HFF-Myc (cell line): ENCODE measurements at regions not wholly inside any gene's neighbourhood (a gene's known extent, or its start where the extent isn't known, plus 50 kb on each side); places are given as distances from the start of the nearest gene placed in this dataset.

ENCODE experiments used
- DNase-seq: peaks from one replicate; pipeline ENCODE4 v3.0.0-alpha.2; 2011; ENCODE audit warnings: low read depth; ENCODE audit errors: extremely low read depth
- H3K4me3 ChIP-seq: replicated peaks from 2 replicates; pipeline ENCODE4 v1.5.1; 2011; ENCODE audit warnings: low read depth, mild to moderate bottlenecking, control low read depth, low read length
- TF ChIP-seq, protein P1 (sequence below): IDR thresholded peaks from 2 replicates; pipeline ENCODE4 v1.5.1; 2012; ENCODE audit warnings: mild to moderate bottlenecking, low read depth, low read length, control low read depth; ENCODE audit errors: missing control alignments

DNA sequence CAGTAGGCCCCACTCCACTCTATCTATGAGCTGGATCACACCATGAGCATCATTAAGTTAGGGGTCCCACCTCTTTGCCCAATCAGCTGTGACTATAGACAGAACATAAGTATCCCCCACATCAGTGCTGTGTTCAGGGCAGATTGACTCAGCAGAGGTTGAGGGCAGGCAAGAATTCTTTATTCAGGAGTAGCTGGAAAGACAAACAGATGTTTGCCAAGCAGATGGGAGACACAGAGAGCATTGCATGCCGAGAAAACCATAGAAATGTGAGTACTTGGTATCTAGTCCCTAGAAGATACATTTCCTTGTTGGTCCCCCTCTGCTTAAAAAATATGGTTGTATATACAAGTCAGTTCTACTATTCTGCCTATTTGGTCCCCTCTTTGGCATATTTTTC lies 440.8 kb downstream of the RAP2B start:
- DNase-seq, result no peak
- no peak overlapping the region for H3K4me3 ChIP-seq
- TF ChIP-seq, protein P1, sequence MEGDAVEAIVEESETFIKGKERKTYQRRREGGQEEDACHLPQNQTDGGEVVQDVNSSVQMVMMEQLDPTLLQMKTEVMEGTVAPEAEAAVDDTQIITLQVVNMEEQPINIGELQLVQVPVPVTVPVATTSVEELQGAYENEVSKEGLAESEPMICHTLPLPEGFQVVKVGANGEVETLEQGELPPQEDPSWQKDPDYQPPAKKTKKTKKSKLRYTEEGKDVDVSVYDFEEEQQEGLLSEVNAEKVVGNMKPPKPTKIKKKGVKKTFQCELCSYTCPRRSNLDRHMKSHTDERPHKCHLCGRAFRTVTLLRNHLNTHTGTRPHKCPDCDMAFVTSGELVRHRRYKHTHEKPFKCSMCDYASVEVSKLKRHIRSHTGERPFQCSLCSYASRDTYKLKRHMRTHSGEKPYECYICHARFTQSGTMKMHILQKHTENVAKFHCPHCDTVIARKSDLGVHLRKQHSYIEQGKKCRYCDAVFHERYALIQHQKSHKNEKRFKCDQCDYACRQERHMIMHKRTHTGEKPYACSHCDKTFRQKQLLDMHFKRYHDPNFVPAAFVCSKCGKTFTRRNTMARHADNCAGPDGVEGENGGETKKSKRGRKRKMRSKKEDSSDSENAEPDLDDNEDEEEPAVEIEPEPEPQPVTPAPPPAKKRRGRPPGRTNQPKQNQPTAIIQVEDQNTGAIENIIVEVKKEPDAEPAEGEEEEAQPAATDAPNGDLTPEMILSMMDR, result no peak

DNA sequence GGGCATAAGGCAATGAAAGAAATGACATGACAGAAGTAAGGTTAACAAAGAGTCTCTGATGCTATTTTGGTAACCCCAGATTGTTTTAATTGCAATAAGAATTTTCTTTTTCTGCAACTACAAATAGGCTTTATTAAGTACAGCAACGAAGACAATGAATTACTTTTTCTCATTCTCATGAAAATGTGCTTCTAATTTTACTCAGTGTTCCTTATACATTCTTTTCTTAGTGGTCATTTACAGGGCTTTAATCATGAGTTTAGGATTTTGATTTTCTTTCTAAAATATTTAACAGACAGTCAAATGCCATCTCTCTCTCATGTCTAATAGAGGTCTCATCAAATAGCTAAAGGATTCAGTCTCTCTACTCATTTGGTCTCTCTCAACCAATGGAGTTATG lies 452.1 kb downstream of the RAP2B start:
- DNase-seq, result no peak

DNA sequence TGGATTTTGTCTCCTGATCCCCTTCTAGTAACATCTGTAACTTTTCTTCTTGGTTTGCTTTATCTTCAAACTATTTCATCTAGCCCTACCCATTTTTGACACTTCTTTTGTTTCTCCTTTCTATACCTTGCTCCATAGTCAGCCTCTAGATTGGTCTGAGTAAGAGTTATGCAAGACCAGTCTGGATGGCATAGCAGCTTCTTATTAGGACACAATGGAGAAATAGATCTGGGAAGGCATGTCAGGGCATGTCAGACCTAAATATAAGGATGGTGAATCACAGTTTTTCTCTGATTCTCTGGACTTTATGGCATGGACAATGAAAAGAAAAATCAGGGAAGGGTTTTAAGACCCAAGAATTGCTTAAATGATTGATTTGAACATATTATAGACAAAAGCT lies 452.5 kb downstream of the RAP2B start:
- TF ChIP-seq, protein P1, result no peak
- no peak overlapping the region for H3K4me3 ChIP-seq
- DNase-seq, result peak; percentile 69

More for the DNA sequence above, 452.1 kb downstream of the RAP2B start:
- TF ChIP-seq, protein P1, result no peak
- no peak overlapping the region for H3K4me3 ChIP-seq

DNA sequence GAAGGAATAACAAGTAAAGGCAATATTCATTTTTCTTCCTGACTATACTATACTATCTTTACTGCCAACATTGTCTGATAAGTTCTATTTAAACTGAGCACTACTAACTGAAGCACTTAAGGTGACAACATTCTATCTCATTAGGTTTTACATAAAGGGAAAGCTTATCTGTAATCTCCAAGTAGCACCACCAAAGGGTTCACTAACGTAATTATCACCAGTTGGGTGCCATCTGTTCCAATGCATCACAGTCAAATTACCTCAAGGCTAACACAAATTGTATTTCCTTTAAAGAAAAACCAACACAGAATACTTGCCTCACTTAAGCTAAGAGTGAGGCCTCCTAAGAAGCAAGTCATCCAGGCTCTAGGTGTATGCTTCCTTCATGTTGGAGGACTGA lies 453.8 kb downstream of the RAP2B start:
- no peak for DNase-seq
- no peak overlapping the region for H3K4me3 ChIP-seq
- TF ChIP-seq, protein P1, result no peak

DNA sequence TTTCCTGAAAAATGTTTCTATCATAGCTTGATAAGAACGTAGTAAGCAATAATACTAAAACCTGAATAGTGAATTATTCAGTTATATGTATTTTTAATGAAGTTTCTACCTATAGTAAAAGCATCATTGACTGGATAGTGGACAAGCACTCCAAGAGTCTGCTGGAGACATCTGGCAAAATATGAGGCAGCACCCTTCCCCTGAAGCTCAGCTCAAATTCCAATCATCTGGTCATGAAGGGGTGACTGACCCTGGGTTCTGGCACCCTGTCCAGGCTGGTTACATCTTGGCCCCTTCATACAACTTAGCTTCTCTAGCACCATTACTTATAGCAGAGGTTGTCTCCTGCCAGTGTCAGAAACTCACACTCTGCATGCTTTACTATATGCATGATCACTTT lies 455.4 kb downstream of the RAP2B start:
- H3K4me3 ChIP-seq, result no peak overlapping the region
- no peak for DNase-seq
- TF ChIP-seq, protein P1, result no peak

DNA sequence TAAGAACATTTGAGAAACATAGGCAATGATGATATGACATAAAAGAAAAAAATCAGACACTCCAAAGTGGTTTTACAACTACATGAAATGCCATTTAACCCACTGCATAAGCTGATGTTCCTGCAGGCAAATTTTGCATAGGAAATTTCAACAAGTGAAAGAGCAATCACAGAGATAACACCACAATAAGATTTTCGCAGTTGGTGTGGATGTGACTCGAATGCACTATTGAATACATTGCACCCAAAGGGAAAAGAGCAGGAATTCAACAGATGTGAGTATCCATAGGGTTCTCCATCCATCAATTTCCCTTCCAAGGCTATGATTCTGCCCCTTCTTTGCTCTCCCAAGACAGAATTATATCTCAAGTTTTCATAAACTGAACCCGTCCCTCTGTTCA lies 456.1 kb downstream of the RAP2B start:
- H3K4me3 ChIP-seq, result no peak overlapping the region
- TF ChIP-seq, protein P1, result no peak
- no peak for DNase-seq

DNA sequence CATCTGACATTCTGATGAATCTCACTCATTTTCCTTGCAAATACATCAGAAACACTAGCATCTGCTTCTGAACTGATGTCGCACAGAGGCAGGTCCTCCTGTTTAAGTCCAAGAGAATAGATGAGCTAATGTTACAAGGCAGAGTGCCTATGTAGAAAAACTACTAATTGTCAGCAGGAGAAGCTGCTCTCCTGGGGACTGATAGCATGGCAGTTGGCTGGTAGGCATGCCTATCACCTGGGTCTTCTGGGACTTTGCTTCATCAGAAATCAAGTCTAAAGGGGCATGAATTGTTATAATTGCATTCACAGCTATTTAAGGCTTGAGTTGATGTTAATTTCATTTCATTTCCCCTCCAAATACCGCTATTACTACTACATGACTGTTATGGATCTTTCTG lies 457.2 kb downstream of the RAP2B start:
- no peak overlapping the region for H3K4me3 ChIP-seq
- TF ChIP-seq, protein P1, result no peak
- DNase-seq, result no peak
